ENCODE measurements at regions not wholly inside any gene's neighbourhood (a gene's known extent, or its start where the extent isn't known, plus 50 kb on each side); places are given as distances from the start of the nearest gene placed in this dataset.
A peak's percentile ranks its signal among the peaks of the same experiment; 100 is the strongest.

- DNase-seq (ENCODE audit: low spot score) = no peak
Observed at GRCh38 chr14:94995551-94995950, 161.8 kb downstream of the DICER1 start.

GRCh38 chr14:94994245-94994644, 163.1 kb downstream of the DICER1 start:
- no peak for DNase-seq (ENCODE audit: low spot score)

- no peak for DNase-seq (ENCODE audit: low spot score)
Observed at GRCh38 chr14:94992046-94992445, 165.3 kb downstream of the DICER1 start.

GRCh38 chr14:94989946-94990345, 167.4 kb downstream of the DICER1 start:
- no peak for DNase-seq (ENCODE audit: low spot score)

GRCh38 chr14:94989417-94989816, 167.9 kb downstream of the DICER1 start:
- no peak for DNase-seq (ENCODE audit: low spot score)

- no peak for DNase-seq (ENCODE audit: low spot score)
Observed at GRCh38 chr14:94987409-94987808, 169.9 kb downstream of the DICER1 start.

GRCh38 chr14:94979891-94980290, 177.4 kb downstream of the DICER1 start:
- DNase-seq (ENCODE audit: low spot score) = peak; percentile 8

GRCh38 chr14:94977016-94977415, 180.3 kb downstream of the DICER1 start:
- no peak for DNase-seq (ENCODE audit: low spot score)

GRCh38 chr14:94975366-94975765, 182.0 kb downstream of the DICER1 start:
- no peak for DNase-seq (ENCODE audit: low spot score)

- DNase-seq (ENCODE audit: low spot score) = no peak
Observed at GRCh38 chr14:94974893-94975292, 182.4 kb downstream of the DICER1 start.

- DNase-seq (ENCODE audit: low spot score) = no peak
Observed at GRCh38 chr14:94974422-94974821, 182.9 kb downstream of the DICER1 start.

- peak; percentile 88 for DNase-seq (ENCODE audit: low spot score)
Observed at GRCh38 chr14:94971750-94972149, 185.6 kb downstream of the DICER1 start.

- no peak for DNase-seq (ENCODE audit: low spot score)
Observed at GRCh38 chr14:94970941-94971730, 186.2 kb downstream of the DICER1 start.

- no peak for DNase-seq (ENCODE audit: low spot score)
Observed at GRCh38 chr14:94969766-94970165, 187.6 kb downstream of the DICER1 start.

- DNase-seq (ENCODE audit: low spot score) = no peak
Observed at GRCh38 chr14:94966868-94967267, 190.5 kb downstream of the DICER1 start.

- DNase-seq (ENCODE audit: low spot score) = no peak
Observed at GRCh38 chr14:94966344-94966743, 191.0 kb downstream of the DICER1 start.

GRCh38 chr14:94965551-94966313, 191.6 kb downstream of the DICER1 start:
- no peak for DNase-seq (ENCODE audit: low spot score)

- no peak for DNase-seq (ENCODE audit: low spot score)
Observed at GRCh38 chr14:94964931-94965330, 192.4 kb downstream of the DICER1 start.

- no peak for DNase-seq (ENCODE audit: low spot score)
Observed at GRCh38 chr14:94964181-94964580, 193.1 kb downstream of the DICER1 start.

GRCh38 chr14:94963051-94963450, 193.1 kb upstream of the GSC start:
- DNase-seq (ENCODE audit: low spot score) = no peak

- peak; percentile 4 for DNase-seq (ENCODE audit: low spot score)
Observed at GRCh38 chr14:94962166-94962575, 192.3 kb upstream of the GSC start.

GRCh38 chr14:94961386-94962165, 191.7 kb upstream of the GSC start:
- no peak for DNase-seq (ENCODE audit: low spot score)

Data from umbilical cord (tissue), 1 donor.